H9 (cell line): ENCODE measurements at regions not wholly inside any gene's neighbourhood (a gene's known extent, or its start where the extent isn't known, plus 50 kb on each side); places are given as distances from the start of the nearest gene placed in this dataset.

ENCODE experiments used
- DNase-seq: peaks from one replicate; pipeline ENCODE4 v3.0.0-alpha.2; 2017
- H2AFZ ChIP-seq: one replicate; pipeline ENCODE4 v1.6.1; 2013; ENCODE audit warnings: mild to moderate bottlenecking, low read length, control low read depth, moderate library complexity
- H2AK5ac ChIP-seq: 2 replicates; pipeline ENCODE4 v1.6.1; 2013; ENCODE audit warnings: low read length, control low read depth, mixed read lengths; ENCODE audit not compliant: insufficient read length
- H2BK120ac ChIP-seq: one replicate; pipeline ENCODE4 v1.6.1; 2013; ENCODE audit warnings: low read depth, mild to moderate bottlenecking, low read length, control low read depth, inconsistent platforms; ENCODE audit not compliant: poor library complexity, severe bottlenecking
- H2BK12ac ChIP-seq: 2 replicates; pipeline ENCODE4 v1.6.1; 2013; ENCODE audit warnings: low read length, control low read depth, mixed read lengths, low read depth; ENCODE audit not compliant: insufficient read length
- H2BK15ac ChIP-seq: 2 replicates; pipeline ENCODE4 v1.6.1; 2013; ENCODE audit warnings: low read depth, low read length, control low read depth
- H2BK20ac ChIP-seq: one replicate; pipeline ENCODE4 v1.6.1; 2013; ENCODE audit warnings: low read depth, mild to moderate bottlenecking, low read length, control low read depth, inconsistent platforms; ENCODE audit not compliant: poor library complexity, severe bottlenecking
- H2BK5ac ChIP-seq: 2 replicates; pipeline ENCODE4 v1.6.1; 2013; ENCODE audit warnings: low read length, control low read depth, mixed read lengths; ENCODE audit not compliant: insufficient read length
- H3K14ac ChIP-seq: 2 replicates; pipeline ENCODE4 v1.6.1; 2013; ENCODE audit warnings: low read length, control low read depth; ENCODE audit not compliant: insufficient read depth
- H3K18ac ChIP-seq: 2 replicates; pipeline ENCODE4 v1.6.1; 2013; ENCODE audit warnings: low read depth, mild to moderate bottlenecking, mixed read lengths, low read length, control low read depth; ENCODE audit not compliant: insufficient read length
- H3K23ac ChIP-seq: 2 replicates; pipeline ENCODE4 v1.6.1; 2013; ENCODE audit warnings: low read length, control low read depth, mixed read lengths, low read depth; ENCODE audit not compliant: insufficient read length
- H3K23me2 ChIP-seq: 2 replicates; pipeline ENCODE4 v1.6.1; 2013; ENCODE audit warnings: low read depth, mild to moderate bottlenecking, mixed read lengths, low read length, control low read depth; ENCODE audit not compliant: insufficient read length, poor library complexity, severe bottlenecking
- H3K27ac ChIP-seq: 2 replicates; pipeline ENCODE4 v1.5.1; 2013; ENCODE audit warnings: low read length, control low read depth, mixed read lengths, low read depth; ENCODE audit not compliant: insufficient read length
- H3K27me3 ChIP-seq: 2 replicates; pipeline ENCODE4 v1.6.1; 2013; ENCODE audit warnings: low read length, control low read depth, inconsistent platforms; ENCODE audit not compliant: insufficient read depth
- H3K4ac ChIP-seq: 2 replicates; pipeline ENCODE4 v1.6.1; 2013; ENCODE audit warnings: low read depth, mild to moderate bottlenecking, control low read depth, inconsistent platforms, low read length, moderate library complexity
- H3K4me1 ChIP-seq: 2 replicates; pipeline ENCODE4 v1.6.1; 2013; ENCODE audit warnings: low read length, control low read depth, inconsistent platforms; ENCODE audit not compliant: insufficient read depth
- H3K4me2 ChIP-seq: 2 replicates; pipeline ENCODE4 v1.6.1; 2013; ENCODE audit warnings: low read length, control low read depth, mixed read lengths; ENCODE audit not compliant: insufficient read length, insufficient read depth
- H3K56ac ChIP-seq: 2 replicates; pipeline ENCODE4 v1.6.1; 2013; ENCODE audit warnings: low read depth, mild to moderate bottlenecking, mixed read lengths, low read length, control low read depth; ENCODE audit not compliant: insufficient read length
- H3K79me1 ChIP-seq: 2 replicates; pipeline ENCODE4 v1.6.1; 2013; ENCODE audit warnings: low read depth, mild to moderate bottlenecking, moderate library complexity, low read length, control low read depth, inconsistent platforms; ENCODE audit not compliant: insufficient read depth, poor library complexity, severe bottlenecking
- H3K79me2 ChIP-seq: 2 replicates; pipeline ENCODE4 v1.6.1; 2013; ENCODE audit warnings: low read length, control low read depth, inconsistent platforms; ENCODE audit not compliant: insufficient read depth
- H3K9ac ChIP-seq: 2 replicates; pipeline ENCODE4 v1.6.1; 2013; ENCODE audit warnings: low read length, control low read depth, mixed read lengths; ENCODE audit not compliant: insufficient read length; ENCODE audit errors: extremely low read depth
- H3K9me3 ChIP-seq: one replicate; pipeline ENCODE4 v1.6.1; 2013; ENCODE audit warnings: low read depth, low read length, inconsistent platforms; ENCODE audit not compliant: control insufficient read depth
- H3T11ph ChIP-seq: one replicate; pipeline ENCODE4 v1.6.1; 2013; ENCODE audit warnings: mild to moderate bottlenecking, low read length, control low read depth, inconsistent platforms
- H4K20me1 ChIP-seq: one replicate; pipeline ENCODE4 v1.6.1; 2013; ENCODE audit not compliant: control insufficient read depth, insufficient read length, insufficient read depth
- H4K5ac ChIP-seq: 2 replicates; pipeline ENCODE4 v1.6.1; 2013; ENCODE audit warnings: low read depth, mild to moderate bottlenecking, mixed read lengths, low read length, control low read depth; ENCODE audit not compliant: insufficient read length
- H4K8ac ChIP-seq: replicated peaks from 2 replicates; pipeline ENCODE4 v1.6.1; 2013; ENCODE audit warnings: low read length, control low read depth, mixed read lengths, low read depth; ENCODE audit not compliant: insufficient read length
- H4K91ac ChIP-seq: 2 replicates; pipeline ENCODE4 v1.6.1; 2013; ENCODE audit warnings: low read depth, mild to moderate bottlenecking, moderate library complexity, mixed read lengths, low read length, control low read depth; ENCODE audit not compliant: insufficient read length
- H3K27ac Mint-ChIP-seq, 3 experiments: 2 replicates in 2 of 3; 3 replicates in 1 of 3; pipeline ENCODE4 v1.8.0; 2020 to 2021; ENCODE audit warnings: mixed read lengths in 3 of 3, mild to moderate bottlenecking in 1 of 3, moderate library complexity in 1 of 3
- H3K27me3 Mint-ChIP-seq: 2 replicates; pipeline ENCODE4 v1.8.0; 2021; ENCODE audit warnings: low read depth, mild to moderate bottlenecking, moderate library complexity, mixed read lengths
- H3K36me3 Mint-ChIP-seq, 3 experiments: 2 replicates in 2 of 3; 3 replicates in 1 of 3; pipeline ENCODE4 v1.8.0; 2020 to 2021; ENCODE audit warnings: low read depth in 3 of 3, mixed read lengths in 3 of 3; ENCODE audit not compliant: insufficient read depth in 1 of 3
- H3K4me1 Mint-ChIP-seq, 2 experiments: 2 replicates each; pipeline ENCODE4 v1.8.0; 2020; ENCODE audit warnings: mixed read lengths in 2 of 2
- H3K4me3 Mint-ChIP-seq, 2 experiments: 2 replicates in 1 of 2; 3 replicates in 1 of 2; pipeline ENCODE4 v1.8.0; 2020 to 2021; ENCODE audit warnings: mild to moderate bottlenecking in 2 of 2, mixed read lengths in 2 of 2, moderate library complexity in 1 of 2
- H3K9me3 Mint-ChIP-seq, 2 experiments: 2 replicates in 1 of 2; 3 replicates in 1 of 2; pipeline ENCODE4 v1.8.0; 2020; ENCODE audit warnings: mild to moderate bottlenecking in 2 of 2, mixed read lengths in 2 of 2, moderate library complexity in 1 of 2
- WGBS: extraction: QIAGEN DNeasy Blood & Tissue Kit; methylation state at CpG from one replicate; pipeline ENCODE4 v1.1.7; 2013; ENCODE audit warnings: missing lambda C conversion rate, low lambda C conversion rate, mixed read lengths; ENCODE audit not compliant: insufficient read length; ENCODE audit errors: extremely low coverage; 5-methylcytosine and 5-hydroxymethylcytosine counted together
- TF ChIP-seq, protein P1 (sequence below): fragments of 200-600 bp; sonication (generic); conservative IDR thresholded peaks from 3 replicates; pipeline ENCODE4 v1.8.0; 2021; ENCODE audit warnings: antibody characterized with exemption, mild to moderate bottlenecking

DNA sequence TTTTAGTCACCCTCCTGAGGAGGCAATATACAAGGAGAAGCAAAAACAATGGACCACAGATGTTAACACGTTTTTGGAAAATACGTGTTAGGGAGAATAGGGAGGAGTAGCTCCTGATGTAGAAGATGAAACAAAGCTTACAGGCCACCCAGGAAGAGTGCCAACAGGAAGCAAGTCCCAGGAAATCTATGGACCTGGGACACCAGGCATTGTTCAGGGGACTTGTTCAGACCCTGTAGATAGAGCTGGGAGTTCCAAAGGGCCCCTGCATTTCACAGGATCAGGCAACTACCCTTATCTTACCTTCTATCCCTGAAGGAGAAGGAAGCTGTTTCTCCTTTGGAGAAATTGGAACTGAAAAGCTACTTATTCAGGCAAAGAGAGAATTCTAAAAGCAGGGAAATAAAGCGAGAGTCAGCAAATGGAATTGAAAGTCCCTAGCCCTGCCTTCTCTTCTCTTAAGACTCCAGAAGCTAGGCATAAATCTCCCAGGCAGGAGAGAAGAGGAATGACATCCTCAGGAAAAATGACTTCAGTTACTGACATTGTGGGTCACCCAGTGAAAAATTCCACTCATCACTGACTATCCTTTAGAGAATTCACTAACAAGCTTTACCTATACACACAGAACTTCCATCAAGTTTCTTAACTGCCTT, 77.7 kb upstream of the FAM3C start:
- H3K56ac ChIP-seq: no peak overlapping the region
- no peak overlapping the region for H3K18ac ChIP-seq
- no peak overlapping the region for H3T11ph ChIP-seq
- H3K4me1 Mint-ChIP-seq: peaks cover 8 to 12% of the 10 kb centered on the region in 2 experiments
- H3K14ac ChIP-seq: no peak overlapping the region
- no peak overlapping the region for H2AK5ac ChIP-seq
- no CpG with 5 or more reads among the region's 3 CpGs for WGBS
- no peak overlapping the region for H2BK15ac ChIP-seq
- H3K4ac ChIP-seq: no peak overlapping the region
- no peaks in the 10 kb centered on the region for H3K79me2 ChIP-seq
- H3K23ac ChIP-seq: no peak overlapping the region
- H3K36me3 Mint-ChIP-seq: peaks cover 0 to 11% (median 5%) of the 10 kb centered on the region in 3 experiments; a peak in 6 of 7 replicates
- peaks cover 5% of the 10 kb centered on the region for H3K4me1 ChIP-seq
- H3K4me3 Mint-ChIP-seq: no peak overlapping the region
- H3K27me3 ChIP-seq: no peaks in the 10 kb centered on the region
- no peak overlapping the region for H4K5ac ChIP-seq
- H3K9me3 Mint-ChIP-seq: peaks cover 6 to 7% of the 10 kb centered on the region in 2 experiments; a peak in 3 of 5 replicates
- H4K91ac ChIP-seq: no peak overlapping the region
- H3K4me2 ChIP-seq: no peak overlapping the region
- TF ChIP-seq, protein P1, sequence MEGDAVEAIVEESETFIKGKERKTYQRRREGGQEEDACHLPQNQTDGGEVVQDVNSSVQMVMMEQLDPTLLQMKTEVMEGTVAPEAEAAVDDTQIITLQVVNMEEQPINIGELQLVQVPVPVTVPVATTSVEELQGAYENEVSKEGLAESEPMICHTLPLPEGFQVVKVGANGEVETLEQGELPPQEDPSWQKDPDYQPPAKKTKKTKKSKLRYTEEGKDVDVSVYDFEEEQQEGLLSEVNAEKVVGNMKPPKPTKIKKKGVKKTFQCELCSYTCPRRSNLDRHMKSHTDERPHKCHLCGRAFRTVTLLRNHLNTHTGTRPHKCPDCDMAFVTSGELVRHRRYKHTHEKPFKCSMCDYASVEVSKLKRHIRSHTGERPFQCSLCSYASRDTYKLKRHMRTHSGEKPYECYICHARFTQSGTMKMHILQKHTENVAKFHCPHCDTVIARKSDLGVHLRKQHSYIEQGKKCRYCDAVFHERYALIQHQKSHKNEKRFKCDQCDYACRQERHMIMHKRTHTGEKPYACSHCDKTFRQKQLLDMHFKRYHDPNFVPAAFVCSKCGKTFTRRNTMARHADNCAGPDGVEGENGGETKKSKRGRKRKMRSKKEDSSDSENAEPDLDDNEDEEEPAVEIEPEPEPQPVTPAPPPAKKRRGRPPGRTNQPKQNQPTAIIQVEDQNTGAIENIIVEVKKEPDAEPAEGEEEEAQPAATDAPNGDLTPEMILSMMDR: no peak
- H2BK12ac ChIP-seq: no peak overlapping the region
- no peaks in the 10 kb centered on the region for H4K20me1 ChIP-seq
- no peaks in the 10 kb centered on the region for H3K27me3 Mint-ChIP-seq
- no peak for DNase-seq
- H3K9me3 ChIP-seq: no peaks in the 10 kb centered on the region
- no peaks in the 10 kb centered on the region for H3K23me2 ChIP-seq
- no peak overlapping the region for H2BK120ac ChIP-seq
- H3K9ac ChIP-seq: no peak overlapping the region
- H3K27ac ChIP-seq: no peak overlapping the region
- no peak overlapping the region for H2AFZ ChIP-seq
- no peak overlapping the region for H2BK20ac ChIP-seq
- no peak overlapping the region for H3K27ac Mint-ChIP-seq
- H4K8ac ChIP-seq: no peak overlapping the region
- H2BK5ac ChIP-seq: no peak overlapping the region
- no peaks in the 10 kb centered on the region for H3K79me1 ChIP-seq
